ENCODE measurements at regions not wholly inside any gene's neighbourhood (a gene's known extent, or its start where the extent isn't known, plus 50 kb on each side); places are given as distances from the start of the nearest gene placed in this dataset.
A peak's percentile ranks its signal among the peaks of the same experiment; 100 is the strongest.

DNA sequence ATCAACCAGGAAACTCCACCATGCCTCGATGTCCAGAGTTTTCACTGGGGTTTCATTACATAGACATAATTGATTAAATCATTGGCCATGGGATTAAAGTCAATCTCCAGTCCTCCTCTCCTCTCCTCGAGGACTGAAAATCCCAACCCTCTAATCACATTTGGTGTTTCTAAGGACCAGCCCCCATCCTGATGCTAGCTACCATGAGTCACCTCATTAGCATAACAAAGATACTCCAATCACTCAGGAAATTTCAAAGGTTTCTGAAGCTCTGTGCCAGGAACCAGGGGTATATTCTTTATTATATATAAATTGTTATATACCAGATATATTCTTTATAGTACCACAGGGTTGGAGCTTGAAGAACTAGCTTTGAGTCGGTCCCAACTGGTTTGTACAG, 177.5 kb upstream of the PRNP start:
- H2BK12ac ChIP-seq (ENCODE audit: insufficient read length, low read depth, low read length): no peak overlapping the region
- H3K79me2 ChIP-seq (ENCODE audit: insufficient read depth, low read length): no peaks in the 10 kb centered on the region
- H3K36me3 Mint-ChIP-seq (ENCODE audit: insufficient read depth in 1 of 3, low read depth in 3 of 3): peaks cover 3 to 25% (median 17%) of the 10 kb centered on the region in 3 experiments; a peak in 6 of 7 replicates
- H3K23me2 ChIP-seq (ENCODE audit: insufficient read length, low read depth, low read length, poor library complexity, severe bottlenecking): no peaks in the 10 kb centered on the region
- peaks cover 35 to 37% of the 10 kb centered on the region in 2 experiments for H3K4me1 Mint-ChIP-seq
- no peak overlapping the region for H2BK15ac ChIP-seq (ENCODE audit: low read depth, low read length)
- no peak overlapping the region for H3T11ph ChIP-seq (ENCODE audit: low read length)
- H3K9ac ChIP-seq (ENCODE audit: extremely low read depth, insufficient read length, low read length): no peak overlapping the region
- H2BK20ac ChIP-seq (ENCODE audit: low read depth, low read length, poor library complexity, severe bottlenecking): no peak overlapping the region
- H2BK120ac ChIP-seq (ENCODE audit: low read depth, low read length, poor library complexity, severe bottlenecking): no peak overlapping the region
- H2AFZ ChIP-seq (ENCODE audit: low read length): no peak overlapping the region
- H3K4me1 ChIP-seq (ENCODE audit: insufficient read depth, low read length): peaks cover 9% of the 10 kb centered on the region; the same call in 1 of the 2 replicates
- peaks cover 22% of the 10 kb centered on the region in 2 experiments for H3K9me3 Mint-ChIP-seq
- H2AK5ac ChIP-seq (ENCODE audit: insufficient read length, low read length): no peak overlapping the region
- H2BK5ac ChIP-seq (ENCODE audit: insufficient read length, low read length): no peak overlapping the region
- no peak overlapping the region for H4K8ac ChIP-seq (replicated peaks; ENCODE audit: insufficient read length, low read depth, low read length)
- DNase-seq: no peak
- H3K4ac ChIP-seq (ENCODE audit: low read depth, low read length): no peak overlapping the region
- no peaks in the 10 kb centered on the region for H3K27me3 ChIP-seq (ENCODE audit: insufficient read depth, low read length)
- TF ChIP-seq CTCF (conservative IDR thresholded peaks at IDR 0.05): no peak
- no peaks in the 10 kb centered on the region for H3K9me3 ChIP-seq (ENCODE audit: control insufficient read depth, low read depth, low read length)
- H3K4me3 Mint-ChIP-seq: no peak overlapping the region
- H3K27ac Mint-ChIP-seq: no peak overlapping the region
- H4K5ac ChIP-seq (ENCODE audit: insufficient read length, low read depth, low read length): no peak overlapping the region
- H3K4me2 ChIP-seq (ENCODE audit: insufficient read depth, insufficient read length, low read length): peak overlapping the region; percentile 37
- H3K23ac ChIP-seq (ENCODE audit: insufficient read length, low read depth, low read length): no peak overlapping the region
- no peaks in the 10 kb centered on the region for H3K27me3 Mint-ChIP-seq (ENCODE audit: low read depth)
- no peaks in the 10 kb centered on the region for H4K20me1 ChIP-seq (ENCODE audit: control insufficient read depth, insufficient read depth, insufficient read length)
- H4K91ac ChIP-seq (ENCODE audit: insufficient read length, low read depth, low read length): no peak overlapping the region
- H3K27ac ChIP-seq (ENCODE audit: insufficient read length, low read depth, low read length): no peak overlapping the region
- H3K14ac ChIP-seq (ENCODE audit: insufficient read depth, low read length): no peak overlapping the region; the same call in 1 of the 2 replicates
- H3K56ac ChIP-seq (ENCODE audit: insufficient read length, low read depth, low read length): no peak overlapping the region
- no peak overlapping the region for H3K18ac ChIP-seq (ENCODE audit: insufficient read length, low read depth, low read length)
- H3K79me1 ChIP-seq (ENCODE audit: insufficient read depth, low read depth, low read length, poor library complexity, severe bottlenecking): no peaks in the 10 kb centered on the region
- WGBS (ENCODE audit: extremely low coverage, insufficient read length, low lambda C conversion rate): no CpG with 5 or more reads among the region's 3 CpGs

All from H9 (cell line).